ENCODE measurements at regions not wholly inside any gene's neighbourhood (a gene's known extent, or its start where the extent isn't known, plus 50 kb on each side); places are given as distances from the start of the nearest gene placed in this dataset.

DNA sequence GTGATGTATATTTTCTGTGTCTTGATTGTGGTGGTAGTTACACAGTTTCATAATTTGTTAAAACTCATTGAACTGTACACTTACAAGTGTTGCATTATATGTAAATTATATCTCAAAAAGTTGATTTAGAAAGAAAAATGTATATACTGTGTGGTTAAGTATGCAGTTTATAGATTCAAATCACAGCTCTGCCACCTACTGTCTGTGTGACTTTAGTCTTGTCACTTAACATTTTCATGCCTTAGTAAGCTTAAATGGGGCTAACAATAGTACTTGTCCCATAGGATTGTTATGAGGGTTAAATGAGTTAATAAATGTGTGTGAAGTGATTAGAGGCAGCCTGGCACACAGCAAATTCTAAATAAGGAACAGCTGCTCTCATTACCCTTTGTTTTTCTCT lies 120.9 kb upstream of the P2RY1 start:
- Histone ChIP-seq H3K36me3 (ENCODE audit: control insufficient read depth, insufficient read depth, low read length) (no peaks in the 10 kb centered on the region), H3K9me1 (ENCODE audit: control insufficient read depth, insufficient read depth, low read length) (no peaks in the 10 kb centered on the region), H3K9ac (ENCODE audit: insufficient read depth in 1 of 2, low read depth in 2 of 2, low read length in 2 of 2) (no peak overlapping the region), H3K27me3 (ENCODE audit: control insufficient read depth in 2 of 2, insufficient read depth in 2 of 2, low read length in 2 of 2) (no peaks in the 10 kb centered on the region), H3K4me2 (ENCODE audit: insufficient read depth, low read length) (no peak overlapping the region), H3K4me3 (no peak overlapping the region), H4K20me1 (replicated peaks; ENCODE audit: control insufficient read depth, insufficient read depth, low read length) (no peaks in the 10 kb centered on the region), H3K79me2 (ENCODE audit: control insufficient read depth, insufficient read depth, low read length) (no peaks in the 10 kb centered on the region), H3K27ac (ENCODE audit: extremely low read depth, low read depth, low read length) (no peak overlapping the region), H3K4me1 (replicated peaks in 1 of 2; ENCODE audit: control insufficient read depth in 2 of 2, insufficient read depth in 2 of 2, low read length in 2 of 2) (peaks cover 0 to under 1% of the 10 kb centered on the region in 2 experiments; a peak in 1 of 5 replicates), H3K9me3 (replicated peaks; ENCODE audit: control insufficient read depth, insufficient read depth, low read depth, low read length) (no peaks in the 10 kb centered on the region), H2AFZ (ENCODE audit: low read depth, low read length) (0 out of 2 replicates have a peak overlapping the region, but pooled peaks have one; percentile 1)
- ChIA-PET CTCF (ENCODE audit: low intra/inter-chr PET ratio) (no interaction called here), POLR2A (no interaction called here)
- no peak for DNase-seq (ENCODE audit: extremely low read depth in 1 of 4, low spot score in 3 of 4)
- peak; percentile 29 for FAIRE-seq
- TF ChIP-seq, protein P1, sequence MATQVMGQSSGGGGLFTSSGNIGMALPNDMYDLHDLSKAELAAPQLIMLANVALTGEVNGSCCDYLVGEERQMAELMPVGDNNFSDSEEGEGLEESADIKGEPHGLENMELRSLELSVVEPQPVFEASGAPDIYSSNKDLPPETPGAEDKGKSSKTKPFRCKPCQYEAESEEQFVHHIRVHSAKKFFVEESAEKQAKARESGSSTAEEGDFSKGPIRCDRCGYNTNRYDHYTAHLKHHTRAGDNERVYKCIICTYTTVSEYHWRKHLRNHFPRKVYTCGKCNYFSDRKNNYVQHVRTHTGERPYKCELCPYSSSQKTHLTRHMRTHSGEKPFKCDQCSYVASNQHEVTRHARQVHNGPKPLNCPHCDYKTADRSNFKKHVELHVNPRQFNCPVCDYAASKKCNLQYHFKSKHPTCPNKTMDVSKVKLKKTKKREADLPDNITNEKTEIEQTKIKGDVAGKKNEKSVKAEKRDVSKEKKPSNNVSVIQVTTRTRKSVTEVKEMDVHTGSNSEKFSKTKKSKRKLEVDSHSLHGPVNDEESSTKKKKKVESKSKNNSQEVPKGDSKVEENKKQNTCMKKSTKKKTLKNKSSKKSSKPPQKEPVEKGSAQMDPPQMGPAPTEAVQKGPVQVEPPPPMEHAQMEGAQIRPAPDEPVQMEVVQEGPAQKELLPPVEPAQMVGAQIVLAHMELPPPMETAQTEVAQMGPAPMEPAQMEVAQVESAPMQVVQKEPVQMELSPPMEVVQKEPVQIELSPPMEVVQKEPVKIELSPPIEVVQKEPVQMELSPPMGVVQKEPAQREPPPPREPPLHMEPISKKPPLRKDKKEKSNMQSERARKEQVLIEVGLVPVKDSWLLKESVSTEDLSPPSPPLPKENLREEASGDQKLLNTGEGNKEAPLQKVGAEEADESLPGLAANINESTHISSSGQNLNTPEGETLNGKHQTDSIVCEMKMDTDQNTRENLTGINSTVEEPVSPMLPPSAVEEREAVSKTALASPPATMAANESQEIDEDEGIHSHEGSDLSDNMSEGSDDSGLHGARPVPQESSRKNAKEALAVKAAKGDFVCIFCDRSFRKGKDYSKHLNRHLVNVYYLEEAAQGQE (IDR thresholded peaks at IDR 0.05; ENCODE audit: borderline replicate concordance), result peak; percentile 44; the same call in 1 of the 2 replicates
- TF ChIP-seq, protein P1 (CRISPR knock-in tag; IDR thresholded peaks at IDR 0.05; ENCODE audit: low read depth), result no peak
- TF ChIP-seq EP300 (IDR thresholded peaks at IDR 0.05; ENCODE audit: low read length) (no peak), SNRNP70 (optimal IDR thresholded peaks at IDR 0.05; ENCODE audit: low read depth, low read length) (no peak), NFE2 (IDR thresholded peaks at IDR 0.05; ENCODE audit: low read depth) (no peak), RAD21 (CRISPR knock-in tag; conservative IDR thresholded peaks at IDR 0.05 in 1 of 2, IDR thresholded peaks at IDR 0.05 in 1 of 2) (peak in 1 of 2 experiments; percentile 69; a peak in 2 of 4 replicates), SRSF9 (IDR thresholded peaks at IDR 0.05; ENCODE audit: borderline replicate concordance, low read depth, low read length) (no peak), MXD1 (CRISPR knock-in tag; IDR thresholded peaks at IDR 0.05; ENCODE audit: borderline replicate concordance, poor library complexity, severe bottlenecking) (no peak), CTCF (IDR thresholded peaks at IDR 0.05 in 2 of 3, conservative IDR thresholded peaks at IDR 0.05 in 1 of 3; ENCODE audit: insufficient read depth in 2 of 3, low read depth in 1 of 3, low read length in 3 of 3) (peak in 1 of 3 experiments; percentile 33; a peak in 1 of 6 replicates), HDAC2 (IDR thresholded peaks at IDR 0.05) (no peak)
- intact Hi-C loops (cut with micrococcal nuclease) (loop anchor here (5.0 to 10.0 kb wide), 3 partner anchors 123 to 209 kb away; partner anchors contain the start of gene P2RY1), in situ Hi-C loops (cut with MboI) (no loop called here)
- no TSS peak for BruUV-seq (replicated peaks)
- ATAC-seq, result peak; percentile 55; the same call in 1 of the 3 replicates

Data from K562 (cell line).